ENCODE measurements at regions not wholly inside any gene's neighbourhood (a gene's known extent, or its start where the extent isn't known, plus 50 kb on each side); places are given as distances from the start of the nearest gene placed in this dataset.

- no peak for DNase-seq (ENCODE audit: insufficient read length)
- no peak for FAIRE-seq
- TF ChIP-seq POLR2AphosphoS5 (IDR thresholded peaks at IDR 0.05; ENCODE audit: low read depth, low read length), result no peak
- no peak for TF ChIP-seq POLR2A (IDR thresholded peaks at IDR 0.05; ENCODE audit: low read depth, low read length)
- no peak for TF ChIP-seq TAF1 (IDR thresholded peaks at IDR 0.05; ENCODE audit: borderline replicate concordance, low read depth, low read length)
Measured at GRCh38 chr16:85971902-85972638, 73.1 kb downstream of the IRF8 start.

GRCh38 chr16:85974428-85975375 is 75.7 kb downstream of the IRF8 start:
- no peak for TF ChIP-seq TAF1 (IDR thresholded peaks at IDR 0.05; ENCODE audit: borderline replicate concordance, low read depth, low read length)
- no peak for TF ChIP-seq POLR2AphosphoS5 (IDR thresholded peaks at IDR 0.05; ENCODE audit: low read depth, low read length)
- TF ChIP-seq POLR2A (IDR thresholded peaks at IDR 0.05; ENCODE audit: low read depth, low read length), result no peak
- FAIRE-seq (no peak), DNase-seq (ENCODE audit: insufficient read length) (no peak)

- TF ChIP-seq POLR2A (IDR thresholded peaks at IDR 0.05; ENCODE audit: low read depth, low read length), result no peak
- TF ChIP-seq TAF1 (IDR thresholded peaks at IDR 0.05; ENCODE audit: borderline replicate concordance, low read depth, low read length), result no peak
- TF ChIP-seq POLR2AphosphoS5 (IDR thresholded peaks at IDR 0.05; ENCODE audit: low read depth, low read length), result no peak
- DNase-seq (ENCODE audit: insufficient read length), result no peak
- FAIRE-seq, result no peak
Measured at GRCh38 chr16:85975451-85975981, 76.6 kb downstream of the IRF8 start.

- FAIRE-seq (no peak), DNase-seq (ENCODE audit: insufficient read length) (no peak)
- no peak for TF ChIP-seq POLR2AphosphoS5 (IDR thresholded peaks at IDR 0.05; ENCODE audit: low read depth, low read length)
- no peak for TF ChIP-seq POLR2A (IDR thresholded peaks at IDR 0.05; ENCODE audit: low read depth, low read length)
- no peak for TF ChIP-seq TAF1 (IDR thresholded peaks at IDR 0.05; ENCODE audit: borderline replicate concordance, low read depth, low read length)
Measured at GRCh38 chr16:85978291-85978775, 79.4 kb downstream of the IRF8 start.

GRCh38 chr16:85978976-85979375 is 80.0 kb downstream of the IRF8 start:
- TF ChIP-seq POLR2AphosphoS5 (IDR thresholded peaks at IDR 0.05; ENCODE audit: low read depth, low read length) (no peak), TAF1 (IDR thresholded peaks at IDR 0.05; ENCODE audit: borderline replicate concordance, low read depth, low read length) (no peak), POLR2A (IDR thresholded peaks at IDR 0.05; ENCODE audit: low read depth, low read length) (no peak)
- FAIRE-seq (no peak), DNase-seq (ENCODE audit: insufficient read length) (no peak)

GRCh38 chr16:85979605-85980004 is 80.6 kb downstream of the IRF8 start:
- FAIRE-seq (no peak), DNase-seq (ENCODE audit: insufficient read length) (no peak)
- no peak for TF ChIP-seq POLR2A (IDR thresholded peaks at IDR 0.05; ENCODE audit: low read depth, low read length)
- no peak for TF ChIP-seq POLR2AphosphoS5 (IDR thresholded peaks at IDR 0.05; ENCODE audit: low read depth, low read length)
- no peak for TF ChIP-seq TAF1 (IDR thresholded peaks at IDR 0.05; ENCODE audit: borderline replicate concordance, low read depth, low read length)

- FAIRE-seq (no peak), DNase-seq (ENCODE audit: insufficient read length) (no peak)
- no peak for TF ChIP-seq POLR2A (IDR thresholded peaks at IDR 0.05; ENCODE audit: low read depth, low read length)
- TF ChIP-seq TAF1 (IDR thresholded peaks at IDR 0.05; ENCODE audit: borderline replicate concordance, low read depth, low read length), result no peak
- no peak for TF ChIP-seq POLR2AphosphoS5 (IDR thresholded peaks at IDR 0.05; ENCODE audit: low read depth, low read length)
Measured at GRCh38 chr16:85980686-85981085, 81.7 kb downstream of the IRF8 start.

GRCh38 chr16:85981826-85982562 is 83.0 kb downstream of the IRF8 start:
- TF ChIP-seq POLR2AphosphoS5 (IDR thresholded peaks at IDR 0.05; ENCODE audit: low read depth, low read length) (no peak), POLR2A (IDR thresholded peaks at IDR 0.05; ENCODE audit: low read depth, low read length) (no peak), TAF1 (IDR thresholded peaks at IDR 0.05; ENCODE audit: borderline replicate concordance, low read depth, low read length) (no peak)
- no peak for FAIRE-seq

GRCh38 chr16:85982563-85982939 is 83.6 kb downstream of the IRF8 start:
- no peak for FAIRE-seq
- TF ChIP-seq POLR2A (IDR thresholded peaks at IDR 0.05; ENCODE audit: low read depth, low read length), result no peak
- TF ChIP-seq TAF1 (IDR thresholded peaks at IDR 0.05; ENCODE audit: borderline replicate concordance, low read depth, low read length), result no peak
- TF ChIP-seq POLR2AphosphoS5 (IDR thresholded peaks at IDR 0.05; ENCODE audit: low read depth, low read length), result no peak
- no peak for DNase-seq (ENCODE audit: insufficient read length)

More at GRCh38 chr16:85981826-85982562, 83.0 kb downstream of the IRF8 start:
- DNase-seq (ENCODE audit: insufficient read length), result no peak

- DNase-seq (ENCODE audit: insufficient read length) (no peak), FAIRE-seq (no peak)
- TF ChIP-seq TAF1 (IDR thresholded peaks at IDR 0.05; ENCODE audit: borderline replicate concordance, low read depth, low read length) (no peak), POLR2A (IDR thresholded peaks at IDR 0.05; ENCODE audit: low read depth, low read length) (no peak), POLR2AphosphoS5 (IDR thresholded peaks at IDR 0.05; ENCODE audit: low read depth, low read length) (no peak)
Measured at GRCh38 chr16:85983064-85983463, 84.1 kb downstream of the IRF8 start.
